ENCODE measurements at regions not wholly inside any gene's neighbourhood (a gene's known extent, or its start where the extent isn't known, plus 50 kb on each side); places are given as distances from the start of the nearest gene placed in this dataset.

DNA sequence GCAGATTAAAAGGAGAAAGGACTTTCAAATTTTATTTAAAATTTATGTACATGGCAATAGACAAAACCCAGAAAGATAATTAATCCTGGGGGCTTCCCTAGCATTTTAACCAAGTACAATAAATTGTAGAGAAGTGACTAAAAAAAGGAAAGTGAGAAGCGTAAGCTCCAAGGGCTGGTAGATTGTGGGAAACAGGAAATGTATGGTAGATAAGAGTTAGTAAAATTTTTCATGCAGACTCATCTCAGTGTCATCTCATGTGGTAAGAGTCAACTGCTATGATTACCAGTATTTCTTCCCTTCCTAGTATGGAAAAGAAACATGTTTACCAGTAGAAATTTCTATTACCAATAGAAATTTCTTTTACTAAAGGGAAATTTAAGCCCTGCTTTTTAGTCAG, 464.3 kb upstream of the AGTR1 start:
- H3K27me3 ChIP-seq (replicated peaks in 1 of 2; ENCODE audit: control insufficient read depth in 2 of 2, insufficient read depth in 2 of 2, low read length in 1 of 2), result no peaks in the 10 kb centered on the region
- POLR2A ChIA-PET, result no interaction called here
- 0% methylated on average over 1 of the region's 1 CpG for WGBS (ENCODE audit: insufficient coverage, insufficient replicate concordance, low lambda C conversion rate, missing lambda C conversion rate)

More for the DNA sequence above, 464.3 kb upstream of the AGTR1 start:
- RAD21 ChIA-PET (ENCODE audit: unreplicated experiment), result interaction anchor here (1.1 kb wide), 1 partner anchor 87 kb away, joined by 4 read pairs; no protein-coding TSS in a partner anchor
- H4K20me1 ChIP-seq (ENCODE audit: control insufficient read depth, insufficient read depth), result no peaks in the 10 kb centered on the region
- TF ChIP-seq BCL3 (IDR thresholded peaks at IDR 0.05; ENCODE audit: borderline replicate concordance, insufficient read depth, low read depth, low read length, poor library complexity, severe bottlenecking) (no peak), ZNF384 (IDR thresholded peaks at IDR 0.05; ENCODE audit: borderline replicate concordance, low read depth, low read length) (no peak), JUNB (IDR thresholded peaks at IDR 0.05) (no peak), CREB1 (IDR thresholded peaks at IDR 0.05; ENCODE audit: low read depth) (no peak), RCOR1 (conservative IDR thresholded peaks at IDR 0.05; ENCODE audit: low read depth, low read length) (no peak), RB1 (IDR thresholded peaks at IDR 0.05; ENCODE audit: borderline replicate concordance) (no peak), CBX5 (IDR thresholded peaks at IDR 0.05; ENCODE audit: low read depth) (no peak), CBX3 (IDR thresholded peaks at IDR 0.05; ENCODE audit: borderline replicate concordance, low read depth) (no peak), SUZ12 (IDR thresholded peaks at IDR 0.05; ENCODE audit: unreplicated experiment) (no peak), PML (IDR thresholded peaks at IDR 0.05; ENCODE audit: low read length) (no peak), NFYB (IDR thresholded peaks at IDR 0.05; ENCODE audit: insufficient read depth, low read depth, low read length) (no peak), BRCA1 (IDR thresholded peaks at IDR 0.05; ENCODE audit: low read depth, low read length) (no peak), SIX5 (IDR thresholded peaks at IDR 0.05; ENCODE audit: low read depth, low read length, severe bottlenecking) (no peak)
- TF ChIP-seq, protein P1, sequence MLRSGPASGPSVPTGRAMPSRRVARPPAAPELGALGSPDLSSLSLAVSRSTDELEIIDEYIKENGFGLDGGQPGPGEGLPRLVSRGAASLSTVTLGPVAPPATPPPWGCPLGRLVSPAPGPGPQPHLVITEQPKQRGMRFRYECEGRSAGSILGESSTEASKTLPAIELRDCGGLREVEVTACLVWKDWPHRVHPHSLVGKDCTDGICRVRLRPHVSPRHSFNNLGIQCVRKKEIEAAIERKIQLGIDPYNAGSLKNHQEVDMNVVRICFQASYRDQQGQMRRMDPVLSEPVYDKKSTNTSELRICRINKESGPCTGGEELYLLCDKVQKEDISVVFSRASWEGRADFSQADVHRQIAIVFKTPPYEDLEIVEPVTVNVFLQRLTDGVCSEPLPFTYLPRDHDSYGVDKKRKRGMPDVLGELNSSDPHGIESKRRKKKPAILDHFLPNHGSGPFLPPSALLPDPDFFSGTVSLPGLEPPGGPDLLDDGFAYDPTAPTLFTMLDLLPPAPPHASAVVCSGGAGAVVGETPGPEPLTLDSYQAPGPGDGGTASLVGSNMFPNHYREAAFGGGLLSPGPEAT (IDR thresholded peaks at IDR 0.05; ENCODE audit: low read depth), result no peak
- TF ChIP-seq, protein P2, sequence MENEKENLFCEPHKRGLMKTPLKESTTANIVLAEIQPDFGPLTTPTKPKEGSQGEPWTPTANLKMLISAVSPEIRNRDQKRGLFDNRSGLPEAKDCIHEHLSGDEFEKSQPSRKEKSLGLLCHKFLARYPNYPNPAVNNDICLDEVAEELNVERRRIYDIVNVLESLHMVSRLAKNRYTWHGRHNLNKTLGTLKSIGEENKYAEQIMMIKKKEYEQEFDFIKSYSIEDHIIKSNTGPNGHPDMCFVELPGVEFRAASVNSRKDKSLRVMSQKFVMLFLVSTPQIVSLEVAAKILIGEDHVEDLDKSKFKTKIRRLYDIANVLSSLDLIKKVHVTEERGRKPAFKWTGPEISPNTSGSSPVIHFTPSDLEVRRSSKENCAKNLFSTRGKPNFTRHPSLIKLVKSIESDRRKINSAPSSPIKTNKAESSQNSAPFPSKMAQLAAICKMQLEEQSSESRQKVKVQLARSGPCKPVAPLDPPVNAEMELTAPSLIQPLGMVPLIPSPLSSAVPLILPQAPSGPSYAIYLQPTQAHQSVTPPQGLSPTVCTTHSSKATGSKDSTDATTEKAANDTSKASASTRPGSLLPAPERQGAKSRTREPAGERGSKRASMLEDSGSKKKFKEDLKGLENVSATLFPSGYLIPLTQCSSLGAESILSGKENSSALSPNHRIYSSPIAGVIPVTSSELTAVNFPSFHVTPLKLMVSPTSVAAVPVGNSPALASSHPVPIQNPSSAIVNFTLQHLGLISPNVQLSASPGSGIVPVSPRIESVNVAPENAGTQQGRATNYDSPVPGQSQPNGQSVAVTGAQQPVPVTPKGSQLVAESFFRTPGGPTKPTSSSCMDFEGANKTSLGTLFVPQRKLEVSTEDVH (IDR thresholded peaks at IDR 0.05; ENCODE audit: low read depth, partially characterized antibody), result no peak
- TF ChIP-seq, protein P3, sequence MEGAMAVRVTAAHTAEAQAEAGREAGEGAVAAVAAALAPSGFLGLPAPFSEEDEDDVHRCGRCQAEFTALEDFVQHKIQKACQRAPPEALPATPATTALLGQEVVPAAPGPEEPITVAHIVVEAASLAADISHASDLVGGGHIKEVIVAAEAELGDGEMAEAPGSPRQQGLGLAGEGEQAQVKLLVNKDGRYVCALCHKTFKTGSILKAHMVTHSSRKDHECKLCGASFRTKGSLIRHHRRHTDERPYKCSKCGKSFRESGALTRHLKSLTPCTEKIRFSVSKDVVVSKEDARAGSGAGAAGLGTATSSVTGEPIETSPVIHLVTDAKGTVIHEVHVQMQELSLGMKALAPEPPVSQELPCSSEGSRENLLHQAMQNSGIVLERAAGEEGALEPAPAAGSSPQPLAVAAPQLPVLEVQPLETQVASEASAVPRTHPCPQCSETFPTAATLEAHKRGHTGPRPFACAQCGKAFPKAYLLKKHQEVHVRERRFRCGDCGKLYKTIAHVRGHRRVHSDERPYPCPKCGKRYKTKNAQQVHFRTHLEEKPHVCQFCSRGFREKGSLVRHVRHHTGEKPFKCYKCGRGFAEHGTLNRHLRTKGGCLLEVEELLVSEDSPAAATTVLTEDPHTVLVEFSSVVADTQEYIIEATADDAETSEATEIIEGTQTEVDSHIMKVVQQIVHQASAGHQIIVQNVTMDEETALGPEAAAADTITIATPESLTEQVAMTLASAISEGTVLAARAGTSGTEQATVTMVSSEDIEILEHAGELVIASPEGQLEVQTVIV (IDR thresholded peaks at IDR 0.05; ENCODE audit: borderline replicate concordance, partially characterized antibody), result no peak
- no peaks in the 10 kb centered on the region for H3K36me3 ChIP-seq (ENCODE audit: control insufficient read depth in 2 of 2, insufficient read depth in 2 of 2, low read length in 1 of 2)
- FAIRE-seq (no peak), DNase-seq (ENCODE audit: low read depth, low spot score) (no peak), ATAC-seq (no peak)
- no peak overlapping the region for H3K27ac ChIP-seq (ENCODE audit: control insufficient read depth, insufficient read depth)
- in situ Hi-C loops (cut with MboI), result no loop called here
- H3K9ac ChIP-seq (ENCODE audit: control insufficient read depth, insufficient read depth, low read length), result no peak overlapping the region
- no peaks in the 10 kb centered on the region for H3K4me1 ChIP-seq (ENCODE audit: control insufficient read depth, insufficient read depth, low read length)
- H3K4me2 ChIP-seq (ENCODE audit: control insufficient read depth, insufficient read depth), result no peak overlapping the region
- SMC1A ChIA-PET (ENCODE audit: uncharacterized antibody, unreplicated experiment), result interaction anchor here (0.8 to 1.3 kb wide), 4 partner anchors 12 to 41 kb away, joined by 3 read pairs; no protein-coding TSS in a partner anchor
- no TSS peak for BruUV-seq (replicated peaks)
- intact Hi-C loops (cut with micrococcal nuclease; ENCODE audit: unreplicated experiment), result no loop called here
- no peaks in the 10 kb centered on the region; the same call in 2 of the 3 replicates for H3K9me3 ChIP-seq (replicated peaks; ENCODE audit: control insufficient read depth, insufficient read depth, low read length)
- no peak overlapping the region for H3K4me3 ChIP-seq
- CTCF ChIA-PET, result interaction anchor here (0.8 to 2.0 kb wide), 2 partner anchors 18 to 27 kb away, joined by 3 to 7 read pairs; no protein-coding TSS in a partner anchor
- no peaks in the 10 kb centered on the region for H3K79me2 ChIP-seq (ENCODE audit: control insufficient read depth, insufficient read depth, low read length)
- no peak overlapping the region for H2AFZ ChIP-seq (ENCODE audit: control insufficient read depth, low read depth, low read length)
